ENCODE measurements at regions not wholly inside any gene's neighbourhood (a gene's known extent, or its start where the extent isn't known, plus 50 kb on each side); places are given as distances from the start of the nearest gene placed in this dataset.

- Histone ChIP-seq H3K36me3 (no peaks in the 10 kb centered on the region), H3K4me3 (no peak overlapping the region), H3K4me1 (no peaks in the 10 kb centered on the region), H3K27ac (no peak overlapping the region), H3K27me3 (no peaks in the 10 kb centered on the region), H3K9me3 (peaks cover 0 to 3% (median 0%) of the 10 kb centered on the region in 4 donors)
- DNase-seq (no peak), ATAC-seq (ENCODE audit: low FRiP score in 2 of 2) (no peak)
- WGBS, 2 donors: 66% methylated on average over 4 of the region's 4 CpGs
- no peak for TF ChIP-seq POLR2A (IDR thresholded peaks at IDR 0.05)
- TF ChIP-seq EP300 (IDR thresholded peaks at IDR 0.05): no peak
These were observed 381.2 kb downstream of the RSL24D1 start for GRCh38 chr15:54815556-54815955.

- ATAC-seq (ENCODE audit: low FRiP score in 2 of 2) (no peak), DNase-seq (no peak)
- H3K4me3 ChIP-seq: no peak overlapping the region
- no peak overlapping the region for H3K27ac ChIP-seq
- H3K4me1 ChIP-seq: no peaks in the 10 kb centered on the region
- H3K27me3 ChIP-seq: no peaks in the 10 kb centered on the region
- peaks cover 0 to 3% (median 0%) of the 10 kb centered on the region in 4 donors for H3K9me3 ChIP-seq
- H3K36me3 ChIP-seq: no peaks in the 10 kb centered on the region
- no peak for TF ChIP-seq POLR2A (IDR thresholded peaks at IDR 0.05)
- no peak for TF ChIP-seq CTCF (IDR thresholded peaks at IDR 0.05)
- TF ChIP-seq POLR2AphosphoS5 (IDR thresholded peaks at IDR 0.05): no peak
- no peak for TF ChIP-seq EP300 (IDR thresholded peaks at IDR 0.05)
These were observed 384.4 kb downstream of the RSL24D1 start for GRCh38 chr15:54812383-54812782.

- no peak for DNase-seq
- Histone ChIP-seq H3K4me3 (no peak overlapping the region), H3K27ac (no peak overlapping the region), H3K9me3 (peaks cover 0 to 3% (median 0%) of the 10 kb centered on the region in 4 donors), H3K36me3 (no peaks in the 10 kb centered on the region), H3K4me1 (no peaks in the 10 kb centered on the region), H3K27me3 (no peaks in the 10 kb centered on the region)
- TF ChIP-seq POLR2A (IDR thresholded peaks at IDR 0.05) (no peak), POLR2AphosphoS5 (IDR thresholded peaks at IDR 0.05) (no peak), EP300 (IDR thresholded peaks at IDR 0.05) (no peak), CTCF (IDR thresholded peaks at IDR 0.05) (no peak)
- ATAC-seq (ENCODE audit: low FRiP score in 2 of 2): no peak
These were observed 386.2 kb downstream of the RSL24D1 start for GRCh38 chr15:54810496-54810895.

- no peak for DNase-seq
- Histone ChIP-seq H3K4me1 (no peaks in the 10 kb centered on the region), H3K27ac (no peak overlapping the region), H3K4me3 (no peak overlapping the region), H3K36me3 (no peaks in the 10 kb centered on the region), H3K27me3 (no peaks in the 10 kb centered on the region), H3K9me3 (peaks cover 0 to 3% (median 0%) of the 10 kb centered on the region in 4 donors)
- WGBS, 2 donors: 77 to 78% methylated on average over 2 of the region's 2 CpGs
- ATAC-seq (ENCODE audit: low FRiP score in 2 of 2): no peak
- TF ChIP-seq CTCF (IDR thresholded peaks at IDR 0.05): no peak
- TF ChIP-seq POLR2AphosphoS5 (IDR thresholded peaks at IDR 0.05): no peak
- no peak for TF ChIP-seq POLR2A (IDR thresholded peaks at IDR 0.05)
- TF ChIP-seq EP300 (IDR thresholded peaks at IDR 0.05): no peak
These were observed 386.7 kb downstream of the RSL24D1 start for GRCh38 chr15:54810031-54810430.

GRCh38 chr15:54808321-54808720 is 388.4 kb downstream of the RSL24D1 start:
- no peak overlapping the region for H3K4me3 ChIP-seq
- 91 to 94% methylated on average over 3 of the region's 3 CpGs for WGBS, 2 donors
- H3K9me3 ChIP-seq: no peaks in the 10 kb centered on the region
- ATAC-seq (ENCODE audit: low FRiP score in 2 of 2) (no peak), DNase-seq (no peak)
- no peaks in the 10 kb centered on the region for H3K36me3 ChIP-seq
- TF ChIP-seq EP300 (IDR thresholded peaks at IDR 0.05) (no peak), CTCF (IDR thresholded peaks at IDR 0.05) (no peak), POLR2AphosphoS5 (IDR thresholded peaks at IDR 0.05) (no peak), POLR2A (IDR thresholded peaks at IDR 0.05) (no peak)
- no peaks in the 10 kb centered on the region for H3K4me1 ChIP-seq
- H3K27ac ChIP-seq: no peak overlapping the region
- H3K27me3 ChIP-seq: no peaks in the 10 kb centered on the region
